ENCODE measurements at regions not wholly inside any gene's neighbourhood (a gene's known extent, or its start where the extent isn't known, plus 50 kb on each side); places are given as distances from the start of the nearest gene placed in this dataset.
A peak's percentile ranks its signal among the peaks of the same experiment; 100 is the strongest.

GRCh38 chr1:63173161-63173560, 149.2 kb upstream of the FOXD3 start:
- dilution Hi-C loops (cut with MboI; ENCODE audit: extremely low pct_ligation_motif_present, low sequenced_read_pairs) = no loop called here
- Histone ChIP-seq H3K4me2 (ENCODE audit: control insufficient read depth, extremely low read depth, insufficient read depth, low read depth, low read length) (no peak overlapping the region), H4K20me1 (ENCODE audit: control insufficient read depth, extremely low read depth, insufficient read depth, low read length) (no peaks in the 10 kb centered on the region), H2AFZ (ENCODE audit: control insufficient read depth, low read length) (no peak overlapping the region), H3K9me3 (ENCODE audit: control insufficient read depth, low read depth, low read length) (no peaks in the 10 kb centered on the region), H3K79me2 (ENCODE audit: control insufficient read depth, insufficient read depth, low read length) (no peaks in the 10 kb centered on the region), H3K4me1 (ENCODE audit: control insufficient read depth, extremely low read depth, insufficient read depth, low read length) (no peaks in the 10 kb centered on the region), H3K9ac (ENCODE audit: control insufficient read depth, extremely low read depth, insufficient read depth, low read length) (no peak overlapping the region), H3K27ac (ENCODE audit: control insufficient read depth, insufficient read depth, low read length) (no peak overlapping the region), H3K4me3 (ENCODE audit: control insufficient read depth in 2 of 3, extremely low read depth in 1 of 3, insufficient read depth in 2 of 3, low read depth in 1 of 3, low read length in 3 of 3) (no peak overlapping the region), H3K36me3 (ENCODE audit: control insufficient read depth in 2 of 2, extremely low read depth in 1 of 2, insufficient read depth in 2 of 2, low read length in 2 of 2) (no peaks in the 10 kb centered on the region), H3K27me3 (ENCODE audit: control insufficient read depth, extremely low read depth, insufficient read depth, low read length) (no peaks in the 10 kb centered on the region), H3K9me1 (ENCODE audit: control insufficient read depth, extremely low read depth, insufficient read depth, low read length) (no peaks in the 10 kb centered on the region)
- no peak for DNase-seq (ENCODE audit: low read depth, low spot score)
- TF ChIP-seq CTCF (optimal IDR thresholded peaks at IDR 0.05 in 1 of 3, IDR thresholded peaks at IDR 0.05 in 1 of 3, conservative IDR thresholded peaks at IDR 0.05 in 1 of 3; ENCODE audit: extremely low read depth in 1 of 3, insufficient read depth in 2 of 3, low read length in 3 of 3) = no peak
- no peak for TF ChIP-seq EZH2 (IDR thresholded peaks at IDR 0.05; ENCODE audit: low read length)
- no peak for FAIRE-seq

- no peaks in the 10 kb centered on the region for H3K36me3 ChIP-seq (ENCODE audit: control insufficient read depth in 2 of 2, extremely low read depth in 1 of 2, insufficient read depth in 2 of 2, low read length in 2 of 2)
- no peaks in the 10 kb centered on the region for H3K9me3 ChIP-seq (ENCODE audit: control insufficient read depth, low read depth, low read length)
- H3K9me1 ChIP-seq (ENCODE audit: control insufficient read depth, extremely low read depth, insufficient read depth, low read length) = no peaks in the 10 kb centered on the region
- no peak overlapping the region for H3K4me2 ChIP-seq (ENCODE audit: control insufficient read depth, extremely low read depth, insufficient read depth, low read depth, low read length)
- TF ChIP-seq CTCF (optimal IDR thresholded peaks at IDR 0.05 in 1 of 3, IDR thresholded peaks at IDR 0.05 in 1 of 3, conservative IDR thresholded peaks at IDR 0.05 in 1 of 3; ENCODE audit: extremely low read depth in 1 of 3, insufficient read depth in 2 of 3, low read length in 3 of 3) = peak in 1 of 3 experiments; percentile 23
- no peak for TF ChIP-seq EZH2 (IDR thresholded peaks at IDR 0.05; ENCODE audit: low read length)
- no peaks in the 10 kb centered on the region for H3K4me1 ChIP-seq (ENCODE audit: control insufficient read depth, extremely low read depth, insufficient read depth, low read length)
- no peak overlapping the region for H3K9ac ChIP-seq (ENCODE audit: control insufficient read depth, extremely low read depth, insufficient read depth, low read length)
- no peaks in the 10 kb centered on the region for H4K20me1 ChIP-seq (ENCODE audit: control insufficient read depth, extremely low read depth, insufficient read depth, low read length)
- FAIRE-seq = no peak
- dilution Hi-C loops (cut with MboI; ENCODE audit: extremely low pct_ligation_motif_present, low sequenced_read_pairs) = no loop called here
- H2AFZ ChIP-seq (ENCODE audit: control insufficient read depth, low read length) = no peak overlapping the region
- no peaks in the 10 kb centered on the region for H3K79me2 ChIP-seq (ENCODE audit: control insufficient read depth, insufficient read depth, low read length)
- no peak overlapping the region for H3K27ac ChIP-seq (ENCODE audit: control insufficient read depth, insufficient read depth, low read length)
- no peak overlapping the region for H3K4me3 ChIP-seq (ENCODE audit: control insufficient read depth in 2 of 3, extremely low read depth in 1 of 3, insufficient read depth in 2 of 3, low read depth in 1 of 3, low read length in 3 of 3)
- no peak for DNase-seq (ENCODE audit: low read depth, low spot score)
- H3K27me3 ChIP-seq (ENCODE audit: control insufficient read depth, extremely low read depth, insufficient read depth, low read length) = no peaks in the 10 kb centered on the region
These were observed 132.7 kb upstream of the FOXD3 start for GRCh38 chr1:63189677-63190076.

Measured in keratinocyte (primary cell).